HL-60 (cell line): ENCODE measurements at regions not wholly inside any gene's neighbourhood (a gene's known extent, or its start where the extent isn't known, plus 50 kb on each side); places are given as distances from the start of the nearest gene placed in this dataset.

Source experiments
- CTCF ChIP-seq: IDR thresholded peaks from one replicate; pipeline ENCODE4 v1.5.1; 2011; ENCODE audit warnings: low read length, control low read depth, inconsistent platforms; ENCODE audit not compliant: insufficient read depth
- POLR2AphosphoS5 ChIP-seq: IDR thresholded peaks from 2 replicates; pipeline ENCODE4 v1.6.1; 2012; ENCODE audit warnings: low read depth

- TF ChIP-seq CTCF (no peak), POLR2AphosphoS5 (no peak)
Observed at GRCh38 chr12:89874146-89874545, 165.5 kb upstream of the ATP2B1 start.
